HG02571 (cell line): ENCODE measurements at regions not wholly inside any gene's neighbourhood (a gene's known extent, or its start where the extent isn't known, plus 50 kb on each side); places are given as distances from the start of the nearest gene placed in this dataset.

ENCODE experiments used
- ATAC-seq: cut with Tn5 transposase; IDR thresholded peaks from one replicate; pipeline ENCODE4 v1.9.1; 2021; ENCODE audit warnings: mild to moderate bottlenecking, moderate library complexity; ENCODE audit not compliant: unreplicated experiment

DNA sequence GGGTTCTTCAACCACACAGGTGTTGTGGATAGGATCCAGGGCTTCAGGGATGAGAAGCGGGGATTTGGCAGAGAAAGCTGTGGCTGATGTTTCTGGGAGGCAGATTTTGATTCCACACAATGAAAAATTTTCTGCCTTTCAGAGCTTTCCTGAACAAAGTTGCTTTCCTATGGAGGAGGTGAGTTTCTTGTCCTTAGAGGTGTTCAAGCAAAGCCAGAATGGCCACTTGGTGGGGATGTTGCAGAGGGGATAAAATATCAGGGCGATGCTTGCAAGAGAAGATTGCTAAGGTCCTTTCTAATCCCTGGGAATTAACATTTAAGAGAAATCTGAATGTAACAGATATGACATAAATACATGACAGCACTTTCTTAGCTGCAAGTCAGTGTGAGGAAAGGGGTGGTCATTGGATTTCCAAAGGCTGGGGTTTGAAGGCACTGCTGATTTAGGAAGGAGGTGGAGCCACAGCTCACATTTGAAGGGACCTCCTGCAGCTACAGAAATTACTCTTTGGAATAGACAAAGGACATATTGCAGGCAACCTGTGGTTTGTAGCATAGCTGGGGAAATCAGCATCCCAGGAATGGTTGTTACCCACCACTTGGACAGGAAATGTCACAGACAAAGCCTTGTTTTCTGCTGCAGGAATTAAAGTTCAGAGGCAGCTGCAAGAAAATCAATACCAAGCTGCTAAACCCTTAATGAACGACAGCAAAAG, 271.1 kb upstream of the CHD6 start:
- no peak for ATAC-seq

GRCh38 chr20:41888434-41888833, 270.3 kb upstream of the CHD6 start:
- no peak for ATAC-seq

DNA sequence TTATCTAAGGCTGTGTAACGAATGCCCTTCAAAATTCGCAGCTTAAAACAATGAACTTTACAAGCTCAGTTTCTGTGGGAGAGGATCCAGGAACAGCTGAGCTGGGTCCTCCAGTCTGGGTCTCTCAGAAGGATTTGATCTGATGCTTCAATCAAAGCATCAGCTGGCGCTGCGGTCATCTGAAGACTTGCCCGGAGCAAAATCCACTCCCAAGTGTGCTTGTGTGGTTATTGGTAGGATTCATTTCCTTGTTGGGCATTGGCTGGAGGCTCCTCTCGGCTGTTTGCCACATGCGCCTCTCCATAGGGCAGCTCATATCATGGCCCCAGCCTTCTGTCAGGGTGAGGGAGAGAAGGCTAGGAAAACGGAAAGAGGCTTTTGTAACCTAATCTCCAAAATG, 269.3 kb upstream of the CHD6 start:
- no peak for ATAC-seq

DNA sequence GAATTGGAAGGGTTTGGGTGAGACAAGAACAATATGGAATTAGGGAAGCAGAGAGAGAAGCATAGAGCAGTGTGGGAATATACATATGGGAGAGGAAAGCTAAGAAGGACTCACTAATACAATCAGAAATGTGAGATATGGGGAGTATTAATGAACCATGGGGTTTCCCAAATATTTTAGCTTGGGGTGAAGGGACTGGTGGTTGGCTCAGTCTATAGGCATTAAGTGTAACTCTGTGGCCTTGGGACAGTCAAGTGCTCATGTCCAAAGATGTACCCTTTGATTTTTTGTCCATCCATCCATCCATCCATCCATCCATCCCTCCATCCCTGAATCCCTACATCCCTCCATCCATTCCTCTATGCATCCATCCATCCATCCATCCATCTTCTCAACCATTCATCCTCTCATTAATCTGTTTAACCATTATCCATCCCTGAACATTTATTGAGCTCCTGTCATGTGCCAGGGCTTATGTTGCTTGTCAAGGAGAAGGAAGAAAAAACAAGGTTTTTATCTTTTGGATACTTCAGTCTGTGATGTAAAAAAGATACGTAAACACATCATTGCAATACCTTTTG, 263.4 kb upstream of the CHD6 start:
- no peak for ATAC-seq

GRCh38 chr20:41879123-41879522, 260.9 kb upstream of the CHD6 start:
- no peak for ATAC-seq

DNA sequence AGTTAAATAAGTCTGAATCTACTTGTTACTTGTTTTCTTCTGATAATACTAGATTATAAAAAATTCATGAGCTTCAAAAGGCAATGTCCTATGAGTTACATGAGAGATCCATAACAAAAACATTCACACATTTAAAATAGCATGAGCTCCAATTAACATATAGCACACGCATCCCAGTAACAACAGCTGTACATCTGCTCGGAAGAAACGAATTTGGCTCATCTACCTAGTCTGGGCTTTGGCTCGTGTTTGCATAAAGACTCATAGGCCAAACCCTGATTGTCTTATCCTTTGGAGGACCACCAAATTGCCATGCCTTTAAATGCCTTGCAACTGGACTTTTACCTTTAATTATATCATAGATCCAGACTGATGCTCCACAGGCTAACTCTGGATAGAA, 259.7 kb upstream of the CHD6 start:
- no peak for ATAC-seq

- ATAC-seq = no peak
Measured at GRCh38 chr20:41874658-41875057, 256.5 kb upstream of the CHD6 start.

DNA sequence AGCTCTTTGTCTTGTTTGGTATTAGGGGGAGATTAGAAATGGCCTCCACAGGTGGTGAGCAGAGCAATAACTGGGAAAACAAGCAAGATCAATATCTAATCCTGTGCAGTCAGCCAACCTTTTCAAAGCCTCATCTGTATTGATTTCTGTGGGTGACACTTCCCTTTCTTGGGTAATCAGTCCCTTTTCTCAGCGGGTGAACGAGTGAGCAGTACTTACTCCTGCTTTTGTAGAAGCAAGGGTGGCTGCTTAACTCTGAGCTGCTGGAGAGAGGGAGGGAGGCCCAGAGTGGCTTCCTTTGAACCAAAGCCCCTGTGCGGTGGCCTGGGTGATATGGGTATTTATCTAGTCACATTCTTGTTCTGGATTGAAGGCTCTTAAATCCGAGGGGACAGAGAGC, 254.8 kb upstream of the CHD6 start:
- ATAC-seq = no peak

DNA sequence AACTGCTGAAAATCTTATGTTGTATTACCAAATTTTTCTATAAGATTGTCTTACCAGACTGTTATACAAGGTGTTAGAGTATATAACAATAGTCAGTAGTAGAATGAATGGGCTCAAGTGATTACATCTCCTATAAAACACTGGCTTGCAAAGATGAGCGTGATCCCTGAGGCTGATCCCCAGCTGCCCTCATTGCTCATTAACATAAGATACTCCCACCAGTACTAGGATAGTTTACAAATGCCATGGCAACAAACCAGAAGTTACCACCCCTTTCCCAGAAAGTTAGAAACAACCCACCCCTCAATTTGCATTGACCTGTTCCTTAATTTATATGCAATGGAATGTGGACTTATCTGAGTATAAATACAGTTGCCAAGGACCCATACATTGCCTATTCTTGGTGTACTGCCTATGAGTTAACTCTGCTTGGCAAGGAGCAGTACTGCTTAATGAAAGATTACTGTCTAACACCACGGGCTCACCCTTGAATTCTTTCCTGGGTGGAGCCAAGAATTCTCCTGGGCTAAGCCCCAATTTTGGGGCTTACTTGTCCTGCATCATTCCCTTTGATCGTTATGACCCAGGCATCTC, 252.8 kb upstream of the CHD6 start:
- no peak for ATAC-seq

DNA sequence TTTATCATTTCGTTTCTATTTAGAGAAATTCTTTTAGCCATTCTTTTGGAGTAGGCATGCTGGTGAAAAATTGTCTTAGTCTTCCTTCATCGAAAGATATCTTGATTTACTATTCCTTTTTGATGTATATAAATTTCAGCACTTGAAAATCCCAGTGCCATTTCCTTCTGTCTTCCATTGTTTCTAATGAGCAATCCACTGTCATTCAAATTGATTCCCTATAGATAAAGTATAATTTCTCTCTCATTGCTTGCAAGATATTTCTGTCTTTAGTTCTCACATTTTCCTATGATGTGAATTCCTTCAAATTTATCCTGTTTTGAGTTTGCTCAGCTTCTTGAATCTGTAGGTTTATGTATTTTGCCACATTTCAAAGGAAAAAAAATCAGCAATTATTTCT, 251.1 kb upstream of the CHD6 start:
- no peak for ATAC-seq

DNA sequence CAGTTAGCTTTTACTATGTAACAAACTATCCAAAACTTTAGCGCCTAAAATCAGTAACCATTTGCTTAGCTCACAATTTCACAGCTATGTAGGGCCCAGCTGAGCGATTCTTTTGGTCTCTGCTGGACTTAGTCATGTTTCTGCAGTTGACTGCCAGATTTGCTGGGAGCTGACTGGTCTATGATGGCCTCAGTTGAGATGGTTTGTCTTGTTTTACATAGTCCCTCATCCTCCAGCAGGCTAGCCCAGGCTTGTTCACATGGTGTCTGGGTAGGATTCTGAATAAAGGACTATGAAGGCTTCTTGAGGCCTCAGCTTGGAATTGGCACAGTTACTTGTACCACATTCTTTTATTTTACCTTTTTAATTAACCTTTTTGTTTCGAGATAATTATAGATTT, 247.8 kb upstream of the CHD6 start:
- no peak for ATAC-seq

DNA sequence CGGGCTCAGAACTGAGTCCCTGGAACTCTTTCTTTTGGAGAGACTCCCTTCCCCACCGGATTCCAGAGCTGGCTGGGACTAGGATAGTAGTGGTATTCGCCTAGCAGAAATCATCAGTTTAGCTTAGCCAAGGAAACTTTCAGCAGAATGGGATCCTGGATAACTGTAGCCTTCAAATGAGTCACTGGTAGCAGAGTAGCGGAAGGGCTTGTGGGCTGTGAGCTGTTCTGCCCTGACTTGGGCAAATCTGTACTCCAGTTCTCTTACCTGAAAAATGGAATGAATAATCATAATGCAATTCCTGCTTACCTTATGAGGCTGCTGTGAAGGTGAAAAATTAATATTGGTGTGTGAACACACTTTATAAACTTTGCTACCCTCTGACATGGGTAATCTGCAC, 244.3 kb upstream of the CHD6 start:
- ATAC-seq = no peak

GRCh38 chr20:41861772-41862422, 243.7 kb upstream of the CHD6 start:
- ATAC-seq = no peak

DNA sequence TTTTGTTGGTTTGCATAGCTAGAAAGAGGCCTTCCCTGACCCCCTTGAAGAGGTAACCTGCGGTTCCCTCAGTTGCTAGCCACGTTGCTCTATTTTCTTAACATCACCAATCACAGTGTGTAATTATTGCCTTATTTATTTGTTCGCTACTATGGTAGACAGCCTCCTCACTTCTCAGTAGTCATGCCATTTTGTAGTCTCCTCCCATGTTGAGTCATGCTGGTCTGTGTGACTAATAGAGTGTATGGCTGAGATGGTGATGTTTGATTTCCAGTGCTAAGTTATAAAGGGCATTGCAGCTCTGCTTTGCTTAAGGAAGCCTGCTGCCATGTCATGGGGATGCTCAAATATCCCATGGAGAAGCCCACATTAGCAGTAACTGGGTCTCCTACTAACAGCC, 236.6 kb upstream of the CHD6 start:
- ATAC-seq = no peak

DNA sequence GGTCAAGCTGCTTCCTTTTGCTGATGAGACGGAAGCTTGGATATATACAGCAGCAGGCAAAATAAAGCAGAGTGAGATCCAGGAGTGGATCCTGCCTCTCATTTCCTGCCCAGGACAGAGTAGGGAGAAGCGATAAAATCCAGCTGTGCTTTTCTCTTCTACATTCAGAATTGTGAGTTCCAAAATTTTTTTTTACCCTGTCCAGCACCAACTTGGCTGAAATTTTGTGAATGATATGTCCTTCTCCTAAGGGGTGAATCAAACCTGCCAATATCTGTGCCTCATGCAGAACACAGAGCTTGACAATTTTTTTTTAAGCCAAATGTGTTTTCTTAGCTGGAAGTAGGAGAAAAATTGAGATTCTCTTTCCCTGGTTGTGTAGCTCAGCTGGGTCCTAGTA, 235.6 kb upstream of the CHD6 start:
- no peak for ATAC-seq

DNA sequence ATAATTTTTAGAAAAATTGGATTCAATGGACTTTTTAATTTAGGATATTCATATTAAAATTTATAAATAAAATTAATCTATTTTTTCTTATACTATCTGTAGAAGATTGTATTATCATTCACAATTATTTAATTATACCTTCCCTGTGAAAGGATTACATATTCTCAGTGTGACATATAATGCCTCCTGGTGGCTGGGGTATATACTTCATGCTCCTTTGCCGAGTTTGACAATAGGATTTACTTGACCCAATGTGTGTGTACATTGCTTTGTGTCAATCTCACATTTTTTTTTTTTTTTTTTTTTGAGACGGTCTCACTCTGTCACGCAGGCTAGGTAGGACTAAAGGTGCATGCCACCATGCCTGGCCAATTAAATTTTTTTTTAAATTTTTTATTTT, 230.0 kb upstream of the CHD6 start:
- ATAC-seq = no peak

- ATAC-seq = no peak
Measured at GRCh38 chr20:41837669-41838224, 219.6 kb upstream of the CHD6 start.

GRCh38 chr20:41833739-41834138, 215.6 kb upstream of the CHD6 start:
- no peak for ATAC-seq

DNA sequence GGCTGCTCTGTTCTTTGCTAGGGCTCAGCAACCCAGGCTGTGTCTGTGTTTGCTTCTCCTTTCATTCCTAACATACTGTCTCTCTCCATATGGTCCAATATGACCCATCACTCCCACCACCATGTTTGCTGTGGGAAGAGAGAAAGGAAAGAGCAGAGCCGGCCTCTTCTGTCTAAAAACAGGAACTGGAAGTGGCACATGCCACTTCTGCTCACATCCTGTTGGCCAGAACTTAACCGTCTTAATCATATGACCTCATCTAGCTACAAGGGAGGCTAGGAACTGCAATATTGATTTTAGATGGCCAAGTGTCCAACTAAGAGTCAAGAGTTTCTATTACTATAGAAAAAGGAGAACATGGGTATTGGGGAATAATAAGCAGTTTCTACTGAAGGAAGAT, 212.5 kb upstream of the CHD6 start:
- ATAC-seq = no peak

GRCh38 chr20:41819436-41819835, 201.3 kb upstream of the CHD6 start:
- ATAC-seq = no peak

DNA sequence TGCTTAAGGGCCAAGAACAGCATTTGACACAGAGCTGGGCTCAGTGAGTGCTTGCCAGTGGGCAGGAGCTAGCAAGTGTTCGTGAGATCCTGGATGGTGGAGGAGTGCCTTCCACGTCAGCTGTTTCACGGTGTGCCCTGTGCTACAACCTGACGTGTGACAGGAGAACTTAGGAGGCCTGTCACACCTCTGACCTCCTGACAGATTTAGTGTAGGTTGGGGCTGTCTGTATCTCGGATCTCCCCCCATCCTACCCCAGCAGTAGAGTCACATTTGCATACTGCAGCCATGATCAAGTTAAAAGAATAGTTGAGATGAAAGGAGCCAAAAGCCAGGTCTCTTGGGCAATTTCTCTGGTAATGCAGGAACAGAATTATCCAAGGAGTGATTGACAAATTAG, 200.8 kb upstream of the CHD6 start:
- no peak for ATAC-seq

DNA sequence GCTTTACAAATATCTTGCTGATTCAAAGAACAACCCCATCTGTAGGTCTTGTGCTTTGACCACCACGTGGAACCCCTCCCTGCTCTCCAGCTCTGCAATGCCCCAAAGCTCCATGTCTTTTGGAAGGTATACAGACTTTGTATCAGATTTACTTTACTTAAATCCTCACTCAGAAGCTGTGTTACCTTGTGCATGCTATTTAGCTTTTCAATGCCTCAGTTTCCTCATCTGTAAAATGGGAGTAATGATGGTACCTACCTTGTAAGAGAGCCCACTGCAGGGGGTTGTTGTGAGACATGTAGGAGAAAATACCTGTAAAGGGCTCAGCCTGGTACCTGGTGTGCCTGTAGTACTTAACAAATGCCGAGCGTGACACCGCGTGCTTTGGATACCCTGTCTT, 200.2 kb upstream of the CHD6 start:
- no peak for ATAC-seq
